WTC11 (cell line): ENCODE measurements at regions not wholly inside any gene's neighbourhood (a gene's known extent, or its start where the extent isn't known, plus 50 kb on each side); places are given as distances from the start of the nearest gene placed in this dataset.
"Not testable (repeated sequence)": the region's sequence is repeated elsewhere in the genome, so short reads cannot be mapped to it uniquely, and the experiment has no call there.

Experiments used
- ATAC-seq: fragments of 200-7000 bp; cut with Tn5 transposase; 2 replicates; pipeline ENCODE4 v1.10.0; 2021; ENCODE audit warnings: mild to moderate bottlenecking, moderate library complexity
- CTCF ChIA-PET: fragments of 300-600 bp; sonication (Branson Sonifier 250); formaldehyde crosslinking; loops from one replicate; lab custom pipeline; 2021; ENCODE audit warnings: antibody characterized with exemption; lab: Charles Lee
- POLR2A ChIA-PET: fragments of 350-600 bp; sonication (Branson Sonifier 250); formaldehyde crosslinking; loops from one replicate; lab custom pipeline; 2021; ENCODE audit warnings: antibody characterized with exemption; lab: Charles Lee
- DNase-seq: peaks from one replicate; pipeline ENCODE4 v3.0.0; 2021; ENCODE audit warnings: low spot score
- H3K27ac Mint-ChIP-seq: 2 replicates; pipeline ENCODE4 v1.8.0; 2021; ENCODE audit warnings: mixed read lengths
- H3K27me3 Mint-ChIP-seq: 2 replicates; pipeline ENCODE4 v1.8.0; 2021; ENCODE audit warnings: low read depth, mild to moderate bottlenecking, moderate library complexity, mixed read lengths
- H3K36me3 Mint-ChIP-seq: 2 replicates; pipeline ENCODE4 v1.8.0; 2021; ENCODE audit warnings: mixed read lengths
- H3K4me1 Mint-ChIP-seq: 2 replicates; pipeline ENCODE4 v1.8.0; 2022; ENCODE audit warnings: mixed read lengths
- H3K4me3 Mint-ChIP-seq: 2 replicates; pipeline ENCODE4 v1.8.0; 2021; ENCODE audit warnings: mild to moderate bottlenecking, moderate library complexity, mixed read lengths
- H3K9me3 Mint-ChIP-seq: 2 replicates; pipeline ENCODE4 v1.8.0; 2021; ENCODE audit warnings: mixed read lengths
- CDX4 ChIP-seq: fragments of 250-450 bp; sonication (Bioruptor Pico); IDR thresholded peaks from 2 replicates; pipeline ENCODE4 v1.9.0; 2021; ENCODE audit warnings: moderate library complexity, mild to moderate bottlenecking, inconsistent platforms, borderline replicate concordance
- E2F4 ChIP-seq: sonication (generic); formaldehyde crosslinking; IDR thresholded peaks from 2 replicates; pipeline ENCODE4 v1.8.1; 2022; ENCODE audit warnings: low read depth, mild to moderate bottlenecking, moderate library complexity, missing genetic modification reagents, borderline replicate concordance
- ERG ChIP-seq: fragments of 250-450 bp; sonication (Bioruptor Pico); IDR thresholded peaks from 2 replicates; pipeline ENCODE4 v1.8.0; 2021; ENCODE audit warnings: mild to moderate bottlenecking
- HMGXB4 ChIP-seq: sonication (generic); formaldehyde crosslinking; IDR thresholded peaks from 2 replicates; pipeline ENCODE4 v1.8.1; 2023; ENCODE audit warnings: mild to moderate bottlenecking, moderate library complexity, missing genetic modification reagents
- NR2C2 ChIP-seq: sonication (generic); formaldehyde crosslinking; IDR thresholded peaks from 2 replicates; pipeline ENCODE4 v1.8.0; 2022; ENCODE audit warnings: mild to moderate bottlenecking, missing genetic modification reagents
- SP1 ChIP-seq: sonication (generic); formaldehyde crosslinking; conservative IDR thresholded peaks from 2 replicates; pipeline ENCODE4 v1.8.1; 2022; ENCODE audit warnings: missing genetic modification reagents
- STAT6 ChIP-seq: sonication (generic); formaldehyde crosslinking; conservative IDR thresholded peaks from 2 replicates; pipeline ENCODE4 v1.8.1; 2023; ENCODE audit warnings: mild to moderate bottlenecking, low read depth, missing genetic modification reagents, moderate library complexity
- TCF7 ChIP-seq: sonication (generic); formaldehyde crosslinking; IDR thresholded peaks from 2 replicates; pipeline ENCODE4 v1.8.0; 2022; ENCODE audit warnings: mild to moderate bottlenecking, low read depth, missing genetic modification reagents, moderate library complexity
- TEAD1 ChIP-seq: sonication (generic); formaldehyde crosslinking; IDR thresholded peaks from 2 replicates; pipeline ENCODE4 v1.8.0; 2022; ENCODE audit warnings: mild to moderate bottlenecking, missing genetic modification reagents
- ZNF219 ChIP-seq: sonication (generic); formaldehyde crosslinking; IDR thresholded peaks from 2 replicates; pipeline ENCODE4 v1.8.0; 2023; ENCODE audit warnings: missing genetic modification reagents, mild to moderate bottlenecking, borderline replicate concordance
- ZNF423 ChIP-seq: fragments of 250-450 bp; sonication (Bioruptor Pico); IDR thresholded peaks from 2 replicates; pipeline ENCODE4 v2.1.2; 2022; ENCODE audit warnings: mild to moderate bottlenecking, moderate library complexity
- ZNF671 ChIP-seq: fragments of 250-450 bp; sonication (Bioruptor Pico); IDR thresholded peaks from 2 replicates; pipeline ENCODE4 v1.8.0; 2021; ENCODE audit warnings: mild to moderate bottlenecking
- TF ChIP-seq, protein P1 (sequence below): fragments of 200-600 bp; IDR thresholded peaks from 2 replicates; pipeline ENCODE4 v1.8.0; 2022; ENCODE audit warnings: antibody characterized with exemption
- TF ChIP-seq, protein P2 (sequence below): sonication (generic); formaldehyde crosslinking; IDR thresholded peaks from 2 replicates; pipeline ENCODE4 v1.8.0; 2022; ENCODE audit warnings: mild to moderate bottlenecking, missing genetic modification reagents
- TF ChIP-seq, protein P3 (sequence below): fragments of 250-450 bp; sonication (Bioruptor Pico); IDR thresholded peaks from 2 replicates; pipeline ENCODE4 v2.1.2; 2022; ENCODE audit warnings: mild to moderate bottlenecking, moderate library complexity
- TF ChIP-seq, protein P4 (sequence below): sonication (generic); formaldehyde crosslinking; IDR thresholded peaks from 2 replicates; pipeline ENCODE4 v1.8.1; 2022; ENCODE audit warnings: missing genetic modification reagents, borderline replicate concordance

DNA sequence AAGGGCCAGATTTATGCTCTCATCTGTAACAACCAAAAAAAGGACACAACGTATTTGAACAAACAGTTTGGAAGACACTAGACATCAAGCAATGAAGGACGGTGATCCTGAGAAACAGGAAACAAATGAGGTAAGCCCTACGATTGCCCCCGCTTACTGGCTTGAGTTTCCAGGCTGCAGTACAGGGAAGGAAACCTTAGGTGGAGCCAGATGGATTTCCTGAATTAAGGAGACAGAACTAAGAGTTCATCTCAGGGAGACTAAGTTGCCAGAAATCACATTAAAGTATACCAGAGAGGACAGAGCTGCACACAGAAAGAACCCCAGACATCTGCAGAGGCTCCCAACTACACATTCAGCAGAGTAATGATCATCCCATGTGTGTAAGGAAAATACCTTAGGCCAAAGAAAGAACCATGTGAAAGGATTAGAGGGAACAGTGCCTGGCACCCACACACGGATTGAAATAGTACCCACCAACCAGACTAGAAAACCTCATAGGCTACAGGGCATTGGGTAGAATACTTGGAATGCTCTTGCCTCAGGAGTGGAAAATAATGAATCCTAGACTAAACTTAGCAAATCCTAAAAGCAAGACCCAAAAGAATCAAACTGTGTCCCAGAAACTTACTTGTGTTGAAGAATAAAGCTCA, 99.3 kb upstream of the NIPBL start:
- CTCF ChIA-PET = interaction anchor here (0.7 to 4.0 kb wide), 12 partner anchors 10 to 422 kb away, joined by 3 to 18 read pairs (median 4); no protein-coding TSS in a partner anchor
- ATAC-seq (peak; percentile 98), DNase-seq (peak; percentile 46)
- Mint-ChIP-seq H3K36me3 (peaks cover 3% of the 10 kb centered on the region; the same call in 1 of the 2 replicates), H3K9me3 (peaks cover 11% of the 10 kb centered on the region), H3K27ac (no peak overlapping the region; the same call in 1 of the 2 replicates), H3K4me3 (no peak overlapping the region), H3K27me3 (no peaks in the 10 kb centered on the region), H3K4me1 (no peaks in the 10 kb centered on the region; the same call in 1 of the 2 replicates)
- TF ChIP-seq, protein P1, sequence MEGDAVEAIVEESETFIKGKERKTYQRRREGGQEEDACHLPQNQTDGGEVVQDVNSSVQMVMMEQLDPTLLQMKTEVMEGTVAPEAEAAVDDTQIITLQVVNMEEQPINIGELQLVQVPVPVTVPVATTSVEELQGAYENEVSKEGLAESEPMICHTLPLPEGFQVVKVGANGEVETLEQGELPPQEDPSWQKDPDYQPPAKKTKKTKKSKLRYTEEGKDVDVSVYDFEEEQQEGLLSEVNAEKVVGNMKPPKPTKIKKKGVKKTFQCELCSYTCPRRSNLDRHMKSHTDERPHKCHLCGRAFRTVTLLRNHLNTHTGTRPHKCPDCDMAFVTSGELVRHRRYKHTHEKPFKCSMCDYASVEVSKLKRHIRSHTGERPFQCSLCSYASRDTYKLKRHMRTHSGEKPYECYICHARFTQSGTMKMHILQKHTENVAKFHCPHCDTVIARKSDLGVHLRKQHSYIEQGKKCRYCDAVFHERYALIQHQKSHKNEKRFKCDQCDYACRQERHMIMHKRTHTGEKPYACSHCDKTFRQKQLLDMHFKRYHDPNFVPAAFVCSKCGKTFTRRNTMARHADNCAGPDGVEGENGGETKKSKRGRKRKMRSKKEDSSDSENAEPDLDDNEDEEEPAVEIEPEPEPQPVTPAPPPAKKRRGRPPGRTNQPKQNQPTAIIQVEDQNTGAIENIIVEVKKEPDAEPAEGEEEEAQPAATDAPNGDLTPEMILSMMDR = peak; percentile 21; the same call in 1 of the 2 replicates
- TF ChIP-seq ZNF671 (CRISPR knock-in tag) = no peak
- POLR2A ChIA-PET = interaction anchor here (1.4 kb wide), 1 partner anchor 98 kb away, joined by 4 read pairs; no protein-coding TSS in a partner anchor

GRCh38 chr5:36778336-36778735, 98.2 kb upstream of the NIPBL start:
- Mint-ChIP-seq H3K4me1 (no peaks in the 10 kb centered on the region; the same call in 1 of the 2 replicates), H3K9me3 (peaks cover 13% of the 10 kb centered on the region), H3K27ac (no peak overlapping the region), H3K36me3 (peaks cover 3% of the 10 kb centered on the region), H3K27me3 (no peaks in the 10 kb centered on the region), H3K4me3 (no peak overlapping the region)
- no peak for TF ChIP-seq E2F4
- no peak for TF ChIP-seq STAT6 (CRISPR knock-in tag)
- TF ChIP-seq CDX4 (CRISPR knock-in tag) = no peak
- TF ChIP-seq TEAD1 (CRISPR knock-in tag) = no peak
- TF ChIP-seq ZNF423 (CRISPR knock-in tag) = no peak
- TF ChIP-seq, protein P2, sequence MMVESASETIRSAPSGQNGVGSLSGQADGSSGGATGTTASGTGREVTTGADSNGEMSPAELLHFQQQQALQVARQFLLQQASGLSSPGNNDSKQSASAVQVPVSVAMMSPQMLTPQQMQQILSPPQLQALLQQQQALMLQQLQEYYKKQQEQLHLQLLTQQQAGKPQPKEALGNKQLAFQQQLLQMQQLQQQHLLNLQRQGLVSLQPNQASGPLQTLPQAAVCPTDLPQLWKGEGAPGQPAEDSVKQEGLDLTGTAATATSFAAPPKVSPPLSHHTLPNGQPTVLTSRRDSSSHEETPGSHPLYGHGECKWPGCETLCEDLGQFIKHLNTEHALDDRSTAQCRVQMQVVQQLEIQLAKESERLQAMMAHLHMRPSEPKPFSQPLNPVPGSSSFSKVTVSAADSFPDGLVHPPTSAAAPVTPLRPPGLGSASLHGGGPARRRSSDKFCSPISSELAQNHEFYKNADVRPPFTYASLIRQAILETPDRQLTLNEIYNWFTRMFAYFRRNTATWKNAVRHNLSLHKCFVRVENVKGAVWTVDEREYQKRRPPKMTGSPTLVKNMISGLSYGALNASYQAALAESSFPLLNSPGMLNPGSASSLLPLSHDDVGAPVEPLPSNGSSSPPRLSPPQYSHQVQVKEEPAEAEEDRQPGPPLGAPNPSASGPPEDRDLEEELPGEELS = no peak
- no peak for TF ChIP-seq TCF7
- TF ChIP-seq ZNF219 (CRISPR knock-in tag) = no peak
- no peak for TF ChIP-seq HMGXB4 (CRISPR knock-in tag)
- TF ChIP-seq SP1 (CRISPR knock-in tag) = no peak
- TF ChIP-seq ERG = no peak
- TF ChIP-seq, protein P3, sequence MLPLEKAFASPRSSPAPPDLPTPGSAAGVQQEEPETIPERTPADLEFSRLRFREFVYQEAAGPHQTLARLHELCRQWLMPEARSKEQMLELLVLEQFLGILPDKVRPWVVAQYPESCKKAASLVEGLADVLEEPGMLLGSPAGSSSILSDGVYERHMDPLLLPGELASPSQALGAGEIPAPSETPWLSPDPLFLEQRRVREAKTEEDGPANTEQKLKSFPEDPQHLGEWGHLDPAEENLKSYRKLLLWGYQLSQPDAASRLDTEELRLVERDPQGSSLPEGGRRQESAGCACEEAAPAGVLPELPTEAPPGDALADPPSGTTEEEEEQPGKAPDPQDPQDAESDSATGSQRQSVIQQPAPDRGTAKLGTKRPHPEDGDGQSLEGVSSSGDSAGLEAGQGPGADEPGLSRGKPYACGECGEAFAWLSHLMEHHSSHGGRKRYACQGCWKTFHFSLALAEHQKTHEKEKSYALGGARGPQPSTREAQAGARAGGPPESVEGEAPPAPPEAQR = no peak
- TF ChIP-seq, protein P4, sequence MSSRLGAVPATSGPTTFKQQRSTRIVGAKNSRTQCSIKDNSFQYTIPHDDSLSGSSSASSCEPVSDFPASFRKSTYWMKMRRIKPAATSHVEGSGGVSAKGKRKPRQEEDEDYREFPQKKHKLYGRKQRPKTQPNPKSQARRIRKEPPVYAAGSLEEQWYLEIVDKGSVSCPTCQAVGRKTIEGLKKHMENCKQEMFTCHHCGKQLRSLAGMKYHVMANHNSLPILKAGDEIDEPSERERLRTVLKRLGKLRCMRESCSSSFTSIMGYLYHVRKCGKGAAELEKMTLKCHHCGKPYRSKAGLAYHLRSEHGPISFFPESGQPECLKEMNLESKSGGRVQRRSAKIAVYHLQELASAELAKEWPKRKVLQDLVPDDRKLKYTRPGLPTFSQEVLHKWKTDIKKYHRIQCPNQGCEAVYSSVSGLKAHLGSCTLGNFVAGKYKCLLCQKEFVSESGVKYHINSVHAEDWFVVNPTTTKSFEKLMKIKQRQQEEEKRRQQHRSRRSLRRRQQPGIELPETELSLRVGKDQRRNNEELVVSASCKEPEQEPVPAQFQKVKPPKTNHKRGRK (CRISPR knock-in tag) = no peak
- TF ChIP-seq NR2C2 (CRISPR knock-in tag) = no peak
- no peak for DNase-seq
- ChIA-PET POLR2A (no interaction called here), CTCF (interaction anchor here (2.1 to 2.2 kb wide), 2 partner anchors 16 to 91 kb away, joined by 6 to 8 read pairs; no protein-coding TSS in a partner anchor)
- no peak for ATAC-seq

DNA sequence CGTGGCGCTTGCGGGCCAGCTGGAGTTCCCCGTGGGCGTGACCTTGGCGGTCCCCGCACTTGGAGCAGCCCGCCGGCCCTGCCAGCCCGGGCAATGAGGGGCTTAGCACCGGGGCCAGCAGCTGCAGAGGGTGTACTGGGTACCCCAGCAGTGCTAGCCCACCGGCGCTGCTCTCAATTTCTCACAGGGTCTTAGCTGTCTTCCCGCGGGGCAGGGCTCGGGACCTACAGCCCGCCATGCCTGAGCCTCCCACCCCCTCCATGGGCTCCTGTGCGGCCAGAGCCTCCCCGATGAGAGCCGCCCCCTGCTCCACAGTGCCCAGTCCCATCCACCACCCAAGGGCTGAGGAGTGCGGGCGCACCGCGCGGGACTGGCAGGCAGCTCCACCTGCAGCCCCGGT, 94.0 kb upstream of the NIPBL start:
- ATAC-seq, H3K27ac Mint-ChIP-seq, H3K27me3 Mint-ChIP-seq, H3K4me1 Mint-ChIP-seq, H3K36me3 Mint-ChIP-seq, DNase-seq, H3K4me3 Mint-ChIP-seq, POLR2A ChIA-PET: not testable (repeated sequence)
- CTCF ChIA-PET = interaction anchor here (0.9 kb wide), 1 partner anchor 96 kb away, joined by 3 read pairs; no protein-coding TSS in a partner anchor
- H3K9me3 Mint-ChIP-seq = peaks cover 19% of the 10 kb centered on the region
